Endodermal cell (in vitro differentiated cells): ENCODE measurements at regions not wholly inside any gene's neighbourhood (a gene's known extent, or its start where the extent isn't known, plus 50 kb on each side); places are given as distances from the start of the nearest gene placed in this dataset.
"Not testable (repeated sequence)": the region's sequence is repeated elsewhere in the genome, so short reads cannot be mapped to it uniquely, and the experiment has no call there.

Source experiments
- DNase-seq: peaks from one replicate; pipeline ENCODE4 v3.0.0-alpha.2; 2017
- H3K27ac ChIP-seq: 2 replicates; pipeline ENCODE4 v1.5.1; 2013; ENCODE audit warnings: mild to moderate bottlenecking, low read depth, low read length, moderate library complexity
- H3K27me3 ChIP-seq: 2 replicates; pipeline ENCODE4 v1.6.1; 2013; ENCODE audit warnings: mild to moderate bottlenecking, low read length, moderate library complexity; ENCODE audit not compliant: insufficient read depth, control insufficient read depth, poor library complexity, severe bottlenecking
- H3K36me3 ChIP-seq: 2 replicates; pipeline ENCODE4 v1.7.0; 2013; ENCODE audit warnings: mild to moderate bottlenecking, low read length, moderate library complexity; ENCODE audit not compliant: control insufficient read depth, insufficient read depth
- H3K4me1 ChIP-seq: one replicate; pipeline ENCODE4 v1.7.0; 2013; ENCODE audit warnings: low read length; ENCODE audit not compliant: control insufficient read depth, insufficient read depth
- H3K4me3 ChIP-seq: 2 replicates; pipeline ENCODE4 v1.5.1; 2013; ENCODE audit warnings: mild to moderate bottlenecking, low read length, moderate library complexity
- H3K9ac ChIP-seq: 2 replicates; pipeline ENCODE4 v1.6.1; 2013; ENCODE audit warnings: mild to moderate bottlenecking, low read length, moderate library complexity; ENCODE audit not compliant: poor library complexity, severe bottlenecking; ENCODE audit errors: extremely low read depth
- H3K9me3 ChIP-seq: 2 replicates; pipeline ENCODE4 v1.6.1; 2013; ENCODE audit warnings: mild to moderate bottlenecking, low read length, moderate library complexity; ENCODE audit not compliant: control insufficient read depth
- H3K27ac Mint-ChIP-seq: 2 replicates; pipeline ENCODE4 v1.8.0; 2020; ENCODE audit warnings: mixed read lengths
- H3K27me3 Mint-ChIP-seq: 2 replicates; pipeline ENCODE4 v1.8.0; 2021; ENCODE audit warnings: mild to moderate bottlenecking, mixed read lengths; ENCODE audit not compliant: insufficient read depth
- H3K36me3 Mint-ChIP-seq: 2 replicates; pipeline ENCODE4 v1.8.0; 2020; ENCODE audit warnings: low read depth, mixed read lengths
- H3K4me1 Mint-ChIP-seq: 2 replicates; pipeline ENCODE4 v1.8.0; 2020; ENCODE audit warnings: mixed read lengths
- H3K4me3 Mint-ChIP-seq: 2 replicates; pipeline ENCODE4 v1.8.0; 2020; ENCODE audit warnings: mild to moderate bottlenecking, moderate library complexity, mixed read lengths
- H3K9me3 Mint-ChIP-seq: 2 replicates; pipeline ENCODE4 v1.8.0; 2020; ENCODE audit warnings: mild to moderate bottlenecking, mixed read lengths
- WGBS, 2 experiments: methylation state at CpG; one replicate each; pipeline versions ENCODE4 v1.1.5 to v1.1.7; 2013; ENCODE audit warnings: missing lambda C conversion rate in 2 of 2, mixed read lengths in 1 of 2; ENCODE audit not compliant: insufficient coverage in 1 of 2, insufficient read length in 1 of 2; 5-methylcytosine and 5-hydroxymethylcytosine counted together
- TF ChIP-seq, protein P1 (sequence below): fragments of 200-600 bp; sonication (generic); conservative IDR thresholded peaks from 2 replicates; pipeline ENCODE4 v1.5.0; 2021; ENCODE audit warnings: antibody characterized with exemption, mild to moderate bottlenecking

GRCh38 chr18:4755848-4756247 lies 300.7 kb upstream of the DLGAP1 start:
- Mint-ChIP-seq H3K4me3 (no peak overlapping the region), H3K4me1 (no peaks in the 10 kb centered on the region), H3K36me3 (no peaks in the 10 kb centered on the region), H3K27ac (no peak overlapping the region), H3K9me3 (peaks cover 9% of the 10 kb centered on the region), H3K27me3 (peaks cover 1% of the 10 kb centered on the region)
- H3K36me3 ChIP-seq = no peaks in the 10 kb centered on the region
- DNase-seq = no peak
- WGBS, 2 experiments = 92 to 100% methylated on average over 2 to 4 of the region's 4 CpGs
- no peak overlapping the region for H3K4me3 ChIP-seq
- no peaks in the 10 kb centered on the region for H3K27me3 ChIP-seq
- no peaks in the 10 kb centered on the region for H3K9me3 ChIP-seq
- H3K4me1 ChIP-seq = no peaks in the 10 kb centered on the region
- TF ChIP-seq, protein P1, sequence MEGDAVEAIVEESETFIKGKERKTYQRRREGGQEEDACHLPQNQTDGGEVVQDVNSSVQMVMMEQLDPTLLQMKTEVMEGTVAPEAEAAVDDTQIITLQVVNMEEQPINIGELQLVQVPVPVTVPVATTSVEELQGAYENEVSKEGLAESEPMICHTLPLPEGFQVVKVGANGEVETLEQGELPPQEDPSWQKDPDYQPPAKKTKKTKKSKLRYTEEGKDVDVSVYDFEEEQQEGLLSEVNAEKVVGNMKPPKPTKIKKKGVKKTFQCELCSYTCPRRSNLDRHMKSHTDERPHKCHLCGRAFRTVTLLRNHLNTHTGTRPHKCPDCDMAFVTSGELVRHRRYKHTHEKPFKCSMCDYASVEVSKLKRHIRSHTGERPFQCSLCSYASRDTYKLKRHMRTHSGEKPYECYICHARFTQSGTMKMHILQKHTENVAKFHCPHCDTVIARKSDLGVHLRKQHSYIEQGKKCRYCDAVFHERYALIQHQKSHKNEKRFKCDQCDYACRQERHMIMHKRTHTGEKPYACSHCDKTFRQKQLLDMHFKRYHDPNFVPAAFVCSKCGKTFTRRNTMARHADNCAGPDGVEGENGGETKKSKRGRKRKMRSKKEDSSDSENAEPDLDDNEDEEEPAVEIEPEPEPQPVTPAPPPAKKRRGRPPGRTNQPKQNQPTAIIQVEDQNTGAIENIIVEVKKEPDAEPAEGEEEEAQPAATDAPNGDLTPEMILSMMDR = no peak
- no peak overlapping the region for H3K27ac ChIP-seq
- H3K9ac ChIP-seq = no peak overlapping the region

GRCh38 chr18:4753151-4753550 lies 298.0 kb upstream of the DLGAP1 start:
- H3K27me3 Mint-ChIP-seq = not testable (repeated sequence)

DNA sequence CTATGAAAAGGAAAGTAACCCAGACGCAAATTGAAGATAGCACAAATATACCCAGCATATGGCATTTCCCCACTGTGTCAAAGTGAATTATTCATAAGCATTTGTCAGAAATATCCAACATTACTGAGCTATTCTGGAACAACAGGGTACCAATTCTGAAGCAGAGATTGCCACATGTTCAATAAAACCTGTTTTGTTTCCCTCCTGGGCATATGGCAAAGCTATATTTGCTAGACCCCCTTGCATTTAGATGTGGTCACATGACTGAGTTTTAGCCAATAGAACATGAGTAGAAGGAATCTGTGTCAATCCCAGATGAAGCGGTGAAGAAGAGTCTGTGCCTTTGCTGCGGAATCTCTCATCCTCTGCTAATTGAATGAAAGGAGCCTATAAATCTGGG lies 296.4 kb upstream of the DLGAP1 start:
- TF ChIP-seq, protein P1 = no peak
- no peaks in the 10 kb centered on the region for H3K4me1 Mint-ChIP-seq

More at GRCh38 chr18:4753151-4753550, 298.0 kb upstream of the DLGAP1 start:
- H3K36me3 ChIP-seq, H3K9ac ChIP-seq, H3K27ac Mint-ChIP-seq, H3K4me3 Mint-ChIP-seq, H3K4me1 Mint-ChIP-seq, H3K4me1 ChIP-seq, H3K4me3 ChIP-seq, H3K27me3 ChIP-seq, H3K36me3 Mint-ChIP-seq, H3K9me3 ChIP-seq, H3K9me3 Mint-ChIP-seq, H3K27ac ChIP-seq, DNase-seq: not testable (repeated sequence)
- 76 to 100% methylated on average over 4 to 6 of the region's 6 CpGs for WGBS, 2 experiments

More for the DNA sequence above, 296.4 kb upstream of the DLGAP1 start:
- H3K27me3 Mint-ChIP-seq = no peaks in the 10 kb centered on the region
- H3K36me3 ChIP-seq = no peaks in the 10 kb centered on the region
- H3K27me3 ChIP-seq = no peaks in the 10 kb centered on the region
- H3K9ac ChIP-seq = no peak overlapping the region
- 94 to 100% methylated on average over 1 to 3 of the region's 3 CpGs for WGBS, 2 experiments
- H3K9me3 Mint-ChIP-seq = peaks cover 10% of the 10 kb centered on the region
- no peak overlapping the region for H3K4me3 ChIP-seq
- H3K4me3 Mint-ChIP-seq = no peak overlapping the region
- no peak overlapping the region for H3K27ac Mint-ChIP-seq
- no peaks in the 10 kb centered on the region for H3K36me3 Mint-ChIP-seq
- H3K27ac ChIP-seq = no peak overlapping the region
- peaks cover 3% of the 10 kb centered on the region for H3K9me3 ChIP-seq
- DNase-seq = no peak
- H3K4me1 ChIP-seq = no peaks in the 10 kb centered on the region
